Liver (tissue), 3 donors: ENCODE measurements at regions not wholly inside any gene's neighbourhood (a gene's known extent, or its start where the extent isn't known, plus 50 kb on each side); places are given as distances from the start of the nearest gene placed in this dataset.

Experiments
- ATF3 ChIP-seq: IDR thresholded peaks from 2 replicates; pipeline ENCODE4 v1.6.1; 2016; ENCODE audit warnings: antibody characterized with exemption
- CTCF ChIP-seq: fragments of 150-350 bp; IDR thresholded peaks from 2 replicates; pipeline ENCODE4 v1.5.1; 2017; ENCODE audit warnings: improper control_type of control experiment, low read depth, low read length; ENCODE audit not compliant: missing input control
- HNF4G ChIP-seq: IDR thresholded peaks from 2 replicates; pipeline ENCODE4 v1.6.1; 2016; ENCODE audit warnings: antibody characterized with exemption
- TAF1 ChIP-seq: conservative IDR thresholded peaks from 2 replicates; pipeline ENCODE4 v1.6.1; 2016; ENCODE audit warnings: antibody characterized with exemption, mild to moderate bottlenecking
- ZBTB33 ChIP-seq: IDR thresholded peaks from 2 replicates; pipeline ENCODE4 v1.6.1; 2016; ENCODE audit warnings: antibody characterized with exemption
- donor health status: healthy.
- donor health status: healthy.

- TF ChIP-seq CTCF (no peak), TAF1 (no peak), HNF4G (no peak), ZBTB33 (no peak), ATF3 (no peak)
These were observed 522.3 kb upstream of the JARID2 start for GRCh38 chr6:14723535-14724086.
